HG02678 (cell line): ENCODE measurements at regions not wholly inside any gene's neighbourhood (a gene's known extent, or its start where the extent isn't known, plus 50 kb on each side); places are given as distances from the start of the nearest gene placed in this dataset.
"Not testable (repeated sequence)": the region's sequence is repeated elsewhere in the genome, so short reads cannot be mapped to it uniquely, and the experiment has no call there.

Source experiments
- ATAC-seq: cut with Tn5 transposase; IDR thresholded peaks from one replicate; pipeline ENCODE4 v1.9.1; 2021; ENCODE audit warnings: mild to moderate bottlenecking, moderate library complexity; ENCODE audit not compliant: unreplicated experiment

DNA sequence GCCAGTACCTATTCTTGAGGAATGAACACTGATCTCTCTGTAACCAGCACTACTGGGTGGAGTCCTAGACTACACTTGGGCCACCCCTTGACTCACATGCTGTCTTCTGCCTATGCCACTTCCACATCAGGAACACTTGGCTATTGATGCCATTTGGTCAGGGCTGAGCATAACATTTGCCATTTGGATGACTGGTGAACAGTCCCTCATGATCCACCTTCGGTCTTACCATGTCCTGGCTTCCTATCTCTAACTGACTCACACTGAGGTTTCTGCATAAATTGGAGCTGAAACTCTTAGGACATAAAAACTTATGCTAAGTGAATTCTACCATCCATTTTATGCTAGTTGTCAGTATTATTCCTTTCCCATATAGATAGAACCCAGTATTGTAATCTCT is 91.7 kb upstream of the PELI2 start:
- ATAC-seq, result no peak

- ATAC-seq, result no peak
Measured at GRCh38 chr14:56027421-56027820, 90.8 kb upstream of the PELI2 start.

DNA sequence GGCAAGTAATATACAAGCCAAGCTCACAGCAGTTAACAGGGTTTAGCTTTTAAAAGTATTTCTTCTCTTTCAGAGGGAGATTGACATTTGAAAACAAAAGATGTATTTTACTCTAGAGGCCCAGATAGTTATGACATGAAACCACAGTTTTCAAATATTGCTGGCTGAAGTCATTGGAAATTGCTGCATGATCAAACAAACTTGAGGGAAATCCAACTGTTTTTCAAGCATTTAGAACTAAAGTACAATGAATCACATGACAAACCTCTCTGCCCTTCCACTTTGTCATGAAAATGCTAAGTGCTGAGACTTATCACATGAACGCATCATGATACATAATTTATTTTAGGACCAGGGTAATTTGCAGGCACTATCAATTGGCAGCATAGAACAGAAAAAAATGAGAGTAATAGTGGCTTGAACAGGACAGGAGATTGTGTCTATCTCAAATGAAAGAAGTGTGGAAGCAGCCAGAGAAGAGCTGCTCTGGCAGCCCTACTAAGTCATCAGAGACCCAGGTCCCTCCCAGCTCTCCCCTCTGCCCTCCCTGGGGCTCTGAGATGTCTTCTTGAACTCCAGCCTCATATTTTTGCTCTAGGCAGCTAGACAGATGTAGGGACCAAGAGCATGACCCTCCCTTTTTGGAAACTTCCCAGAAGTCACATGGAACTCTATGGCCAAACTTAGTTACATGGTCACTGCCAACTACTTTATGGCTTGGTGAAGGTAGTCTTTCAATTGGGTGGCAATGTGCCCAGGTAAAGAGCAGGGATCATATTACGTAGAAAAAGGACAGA is 90.1 kb upstream of the PELI2 start:
- no peak for ATAC-seq

DNA sequence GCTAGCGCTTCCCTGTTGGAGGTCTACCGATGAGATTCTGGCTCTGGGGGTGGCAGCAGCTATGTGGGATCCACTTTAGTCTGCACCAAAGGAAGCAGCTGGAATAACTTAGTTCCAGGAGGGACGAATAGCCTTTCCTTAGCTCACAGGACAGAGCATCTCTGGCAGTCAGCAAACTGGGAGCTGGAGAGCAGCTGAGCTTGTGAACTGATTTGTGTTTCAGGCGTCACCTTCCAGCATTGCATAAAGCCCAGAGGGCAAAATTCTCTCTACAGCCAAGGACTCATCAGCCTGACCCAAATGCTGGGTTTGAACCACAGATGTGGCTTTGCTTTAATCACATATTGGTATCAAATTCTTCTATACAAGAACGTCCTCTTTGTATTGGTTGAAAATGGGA is 81.9 kb upstream of the PELI2 start:
- no peak for ATAC-seq

GRCh38 chr14:56040121-56040520 is 78.1 kb upstream of the PELI2 start:
- ATAC-seq, result no peak

DNA sequence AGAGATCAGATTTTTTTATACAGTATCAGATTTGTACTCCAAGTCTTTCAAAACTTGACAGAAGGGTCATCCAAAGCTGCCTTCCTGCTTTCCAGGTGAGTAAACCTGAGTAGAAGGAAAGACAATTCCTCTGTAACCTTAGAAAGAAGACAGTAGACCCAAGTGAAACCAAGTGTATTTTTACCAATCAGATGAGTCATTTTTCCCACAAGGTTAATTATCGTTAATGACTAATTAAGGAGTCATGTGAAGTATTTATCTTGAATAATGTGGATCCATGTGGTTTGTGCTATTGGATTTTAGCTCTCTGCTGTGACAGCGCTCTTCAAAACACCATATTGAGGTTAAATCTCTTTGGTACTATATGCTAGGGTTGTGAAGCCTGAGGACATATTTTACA is 74.0 kb upstream of the PELI2 start:
- ATAC-seq, result no peak

GRCh38 chr14:56046546-56046945 is 71.7 kb upstream of the PELI2 start:
- no peak for ATAC-seq

GRCh38 chr14:56046996-56047395 is 71.2 kb upstream of the PELI2 start:
- no peak for ATAC-seq

- ATAC-seq, result no peak
Measured at GRCh38 chr14:56049536-56049935, 68.7 kb upstream of the PELI2 start.

GRCh38 chr14:56055511-56055910 is 62.7 kb upstream of the PELI2 start:
- no peak for ATAC-seq

- ATAC-seq, result no peak
Measured at GRCh38 chr14:56056031-56056430, 62.2 kb upstream of the PELI2 start.

- ATAC-seq, result no peak
Measured at GRCh38 chr14:56057071-56057741, 61.0 kb upstream of the PELI2 start.

DNA sequence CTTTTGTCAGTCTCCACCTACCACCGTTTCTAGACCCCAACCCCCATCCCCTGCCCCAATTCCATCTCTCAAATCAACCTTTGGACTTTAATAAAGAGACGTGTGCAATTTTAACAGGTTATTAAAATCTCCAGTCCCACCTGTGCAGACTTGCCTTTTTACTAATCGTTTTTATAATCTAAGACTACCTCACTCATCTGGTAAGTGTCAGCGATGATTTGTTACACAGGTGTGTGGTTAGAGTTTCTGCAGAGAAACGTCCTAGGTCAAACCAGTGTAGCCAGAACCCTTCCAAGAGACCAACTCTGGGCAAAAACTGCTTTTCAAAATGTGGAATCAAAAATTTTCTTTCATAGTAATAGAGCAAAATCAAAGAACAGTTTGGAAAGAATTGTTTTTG is 60.4 kb upstream of the PELI2 start:
- no peak for ATAC-seq

DNA sequence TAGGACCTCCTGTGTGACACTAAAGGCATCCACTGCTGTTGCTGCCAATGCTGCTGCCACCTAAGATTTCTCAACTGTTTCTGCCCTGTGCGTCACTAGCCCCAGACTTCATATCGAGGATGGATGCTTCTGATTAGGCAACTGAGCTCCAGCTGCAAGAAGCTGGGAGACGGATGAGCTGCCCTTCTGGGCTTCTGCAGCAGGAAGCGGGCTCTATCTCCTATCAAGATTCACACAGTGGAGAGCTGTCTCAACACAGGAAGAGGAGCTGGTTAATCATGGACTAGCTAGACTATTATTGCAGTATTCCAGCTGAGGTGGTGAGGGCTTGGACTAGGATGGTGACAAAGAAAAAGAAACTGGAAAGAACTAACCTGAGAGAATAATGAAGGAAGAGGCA is 59.2 kb upstream of the PELI2 start:
- no peak for ATAC-seq

DNA sequence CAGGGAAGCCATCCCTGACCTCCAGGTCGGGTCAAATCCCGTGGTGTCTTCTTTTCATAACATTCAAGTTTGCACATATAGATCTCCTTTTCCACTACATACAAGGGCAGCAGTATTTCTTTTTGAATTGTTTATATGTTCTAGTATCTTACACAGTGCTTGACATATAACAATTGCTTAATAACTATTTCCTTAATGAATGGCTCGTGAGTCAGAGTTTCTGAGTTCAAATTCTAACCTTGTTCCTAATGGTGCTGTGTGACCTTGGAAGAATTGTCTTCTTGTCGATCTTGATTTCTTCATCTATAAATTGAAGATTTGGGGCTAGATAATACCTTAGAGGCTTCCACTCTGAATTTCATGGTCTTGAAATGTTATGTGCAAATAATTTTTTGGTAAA is 57.2 kb upstream of the PELI2 start:
- no peak for ATAC-seq

GRCh38 chr14:56063131-56063530 is 55.1 kb upstream of the PELI2 start:
- no peak for ATAC-seq

DNA sequence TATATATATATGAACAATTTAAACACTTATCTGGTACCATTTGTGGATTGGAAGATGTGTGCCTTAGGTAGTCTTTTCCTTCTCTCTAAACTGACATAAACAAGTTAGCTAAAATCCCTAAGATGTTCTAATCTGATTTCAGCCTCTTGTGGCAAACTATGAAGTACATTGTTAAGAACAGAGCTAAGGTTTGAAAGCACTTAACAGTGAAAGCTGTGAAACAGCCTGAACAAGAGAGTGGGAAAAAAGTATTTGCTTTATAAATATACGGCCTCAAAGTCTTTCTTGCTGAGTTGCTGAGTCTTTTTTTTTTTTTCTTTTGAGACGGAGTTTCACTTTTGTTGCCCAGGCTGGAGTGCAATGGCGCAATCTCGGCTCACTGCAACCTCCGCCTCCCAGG is 53.7 kb upstream of the PELI2 start:
- no peak for ATAC-seq

- ATAC-seq, result not testable (repeated sequence)
Measured at GRCh38 chr14:56065199-56065598, 53.0 kb upstream of the PELI2 start.

DNA sequence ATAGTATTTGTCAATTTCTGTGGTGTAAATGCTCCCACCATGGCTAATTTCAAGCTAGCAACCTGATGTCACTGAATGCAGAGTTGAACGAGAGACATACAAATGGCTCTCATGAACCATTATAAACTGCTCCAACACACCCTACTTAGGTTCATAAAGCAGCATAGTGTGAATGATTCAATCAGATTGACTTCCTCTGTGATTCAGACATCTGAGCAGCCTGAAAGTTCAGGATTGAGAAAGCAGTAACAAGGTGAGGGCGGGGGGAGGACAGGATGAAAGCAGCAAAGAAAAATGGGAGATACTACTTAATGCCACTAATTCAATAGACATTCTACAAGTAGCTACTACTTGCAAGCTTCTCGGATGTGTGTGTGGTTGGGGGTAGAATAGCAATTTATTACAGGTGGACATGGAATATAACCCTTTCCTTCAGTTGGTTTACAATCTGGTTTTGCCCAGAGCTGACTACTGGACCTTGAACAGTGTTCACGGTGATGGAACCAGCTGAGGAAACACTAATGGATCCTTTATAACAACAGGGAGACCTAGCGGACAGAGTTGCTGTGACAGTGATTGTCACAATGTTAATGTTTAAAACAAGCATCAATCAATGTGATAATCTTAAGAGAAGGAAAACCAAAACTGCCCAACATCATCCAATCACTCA is 52.5 kb upstream of the PELI2 start:
- no peak for ATAC-seq
